IMR-90 (cell line): ENCODE measurements at regions not wholly inside any gene's neighbourhood (a gene's known extent, or its start where the extent isn't known, plus 50 kb on each side); places are given as distances from the start of the nearest gene placed in this dataset.

Source experiments
- ATAC-seq: fragments of 200-7000 bp; cut with Tn5 transposase; 2 replicates; pipeline ENCODE4 v1.9.1; 2020; ENCODE audit warnings: low read depth, mild to moderate bottlenecking, moderate library complexity
- BruUV-seq: library from RNA; stranded (reverse); fragments of 400-500 nt; replicated peaks from 2 replicates; lab custom pipeline; 2021; lab: Mats Ljungman, UMichigan
- CTCF ChIA-PET: fragments of 300-600 bp; formaldehyde crosslinking; extraction: SDS; loops from one replicate; lab custom pipeline; 2021; ENCODE audit warnings: antibody characterized with exemption; lab: Yijun Ruan, JAX
- POLR2A ChIA-PET: fragments of 300-600 bp; sonication (Branson Sonifier 250); formaldehyde crosslinking; loops from one replicate; lab custom pipeline; 2022; ENCODE audit warnings: antibody characterized with exemption; ENCODE audit not compliant: unreplicated experiment; lab: Charles Lee
- DNase-seq: peaks from one replicate; pipeline ENCODE4 v3.0.0; 2013
- H2AFZ ChIP-seq: replicated peaks from 2 replicates; pipeline ENCODE3; 2013; ENCODE audit warnings: low read length, mild to moderate bottlenecking; ENCODE audit not compliant: poor library complexity
- H2AK5ac ChIP-seq: 2 replicates; pipeline ENCODE4 v1.6.1; 2013; ENCODE audit warnings: low read depth, low read length, inconsistent platforms
- H2AK9ac ChIP-seq: replicated peaks from 2 replicates; pipeline ENCODE3; 2013; ENCODE audit warnings: mild to moderate bottlenecking, low read depth, low read length, moderate library complexity; ENCODE audit not compliant: poor library complexity
- H2BK120ac ChIP-seq: 2 replicates; pipeline ENCODE4 v1.6.1; 2013; ENCODE audit warnings: low read depth, low read length, inconsistent platforms
- H2BK15ac ChIP-seq: 3 replicates; pipeline ENCODE4 v1.6.1; 2013; ENCODE audit warnings: low read depth, low read length, inconsistent platforms
- H2BK20ac ChIP-seq: 2 replicates; pipeline ENCODE4 v1.6.1; 2013; ENCODE audit warnings: low read depth, mild to moderate bottlenecking, inconsistent platforms, low read length, moderate library complexity
- H2BK5ac ChIP-seq: 2 replicates; pipeline ENCODE4 v1.6.1; 2013; ENCODE audit warnings: mild to moderate bottlenecking, low read depth, low read length, inconsistent platforms; ENCODE audit not compliant: poor library complexity, severe bottlenecking
- H3K14ac ChIP-seq: replicated peaks from 2 replicates; pipeline ENCODE4 v1.6.1; 2013; ENCODE audit warnings: low read depth, low read length, inconsistent platforms
- H3K18ac ChIP-seq: 2 replicates; pipeline ENCODE4 v1.6.1; 2013; ENCODE audit warnings: low read depth, low read length, control low read depth
- H3K23ac ChIP-seq: 2 replicates; pipeline ENCODE4 v1.6.1; 2013; ENCODE audit warnings: low read depth, low read length, inconsistent platforms
- H3K27ac ChIP-seq: 2 replicates; pipeline ENCODE4 v1.5.1; 2013; ENCODE audit warnings: mild to moderate bottlenecking, control low read depth, low read length; ENCODE audit not compliant: insufficient read depth
- H3K27me3 ChIP-seq: 2 replicates; pipeline ENCODE4 v1.6.1; 2013; ENCODE audit warnings: low read length; ENCODE audit not compliant: control insufficient read depth, insufficient read depth
- H3K36me3 ChIP-seq: 2 replicates; pipeline ENCODE4 v1.6.1; 2013; ENCODE audit warnings: low read length, mixed read lengths; ENCODE audit not compliant: control insufficient read depth, insufficient read depth
- H3K4ac ChIP-seq: 2 replicates; pipeline ENCODE4 v1.6.1; 2013; ENCODE audit warnings: low read depth, low read length, inconsistent platforms
- H3K4me1 ChIP-seq: 2 replicates; pipeline ENCODE4 v1.6.1; 2013; ENCODE audit warnings: low read length, mixed read lengths; ENCODE audit not compliant: control insufficient read depth, insufficient read depth
- H3K4me2 ChIP-seq: 2 replicates; pipeline ENCODE4 v1.6.1; 2013; ENCODE audit warnings: low read depth, mild to moderate bottlenecking, control low read depth, low read length, moderate library complexity
- H3K4me3 ChIP-seq: 2 replicates; pipeline ENCODE4 v1.5.1; 2013; ENCODE audit warnings: low read depth, mild to moderate bottlenecking, control low read depth, low read length, moderate library complexity; ENCODE audit not compliant: insufficient read depth
- H3K56ac ChIP-seq: 2 replicates; pipeline ENCODE4 v1.6.1; 2013; ENCODE audit warnings: low read length, inconsistent platforms; ENCODE audit not compliant: insufficient read depth; ENCODE audit errors: extremely low read depth
- H3K79me1 ChIP-seq, 2 experiments: 2 replicates each; pipeline ENCODE4 v1.6.1; 2013; ENCODE audit warnings: low read length in 2 of 2, inconsistent platforms in 1 of 2, low read depth in 1 of 2
- H3K9ac ChIP-seq: 2 replicates; pipeline ENCODE4 v1.6.1; 2013; ENCODE audit warnings: low read depth, low read length, control low read depth
- H3K9me1 ChIP-seq: 2 replicates; pipeline ENCODE4 v1.6.1; 2013; ENCODE audit warnings: low read length, inconsistent platforms; ENCODE audit not compliant: insufficient read depth
- H3K9me3 ChIP-seq: 2 replicates; pipeline ENCODE4 v1.6.1; 2013; ENCODE audit warnings: low read length; ENCODE audit not compliant: control insufficient read depth, insufficient read depth
- H4K20me1 ChIP-seq: 2 replicates; pipeline ENCODE4 v1.6.1; 2013; ENCODE audit warnings: low read length, inconsistent platforms; ENCODE audit not compliant: insufficient read depth
- H4K5ac ChIP-seq: 2 replicates; pipeline ENCODE4 v1.6.1; 2013; ENCODE audit warnings: mild to moderate bottlenecking, low read depth, low read length, control low read depth
- H4K8ac ChIP-seq, 2 experiments: 2 replicates each; pipeline ENCODE4 v1.6.1; 2013; ENCODE audit warnings: low read depth in 2 of 2, low read length in 2 of 2, control low read depth in 1 of 2, inconsistent platforms in 1 of 2
- H4K91ac ChIP-seq: 2 replicates; pipeline ENCODE4 v1.6.1; 2013; ENCODE audit warnings: low read depth, low read length, inconsistent platforms; ENCODE audit not compliant: insufficient read depth
- BHLHE40 ChIP-seq: fragments of 150-350 bp; IDR thresholded peaks from 2 replicates; pipeline ENCODE4 v1.6.1; 2016; ENCODE audit warnings: mild to moderate bottlenecking, low read depth, low read length
- CEBPB ChIP-seq: IDR thresholded peaks from 2 replicates; pipeline ENCODE4 v1.6.1; 2012; ENCODE audit warnings: low read depth, low read length, improper control_type of control experiment
- CHD1 ChIP-seq: IDR thresholded peaks from 2 replicates; pipeline ENCODE4 v1.6.1; 2012; ENCODE audit warnings: low read depth, low read length, improper control_type of control experiment
- FOS ChIP-seq: fragments of 150-350 bp; IDR thresholded peaks from 2 replicates; pipeline ENCODE4 v1.6.1; 2016; ENCODE audit warnings: low read depth, low read length
- MAFK ChIP-seq: IDR thresholded peaks from 2 replicates; pipeline ENCODE4 v1.6.1; 2012; ENCODE audit warnings: low read depth, low read length, improper control_type of control experiment
- MAZ ChIP-seq: IDR thresholded peaks from 2 replicates; pipeline ENCODE4 v1.6.1; 2012; ENCODE audit warnings: low read depth, mild to moderate bottlenecking, low read length, improper control_type of control experiment, moderate library complexity, borderline replicate concordance
- MXI1 ChIP-seq: IDR thresholded peaks from 2 replicates; pipeline ENCODE4 v1.6.1; 2012; ENCODE audit warnings: low read depth, mild to moderate bottlenecking, low read length, moderate library complexity, borderline replicate concordance
- NFE2L2 ChIP-seq: fragments of 150-350 bp; IDR thresholded peaks from 2 replicates; pipeline ENCODE4 v1.6.1; 2016; ENCODE audit warnings: low read depth, mild to moderate bottlenecking, low read length
- POLR2A ChIP-seq: IDR thresholded peaks from 2 replicates; pipeline ENCODE4 v1.6.1; 2012; ENCODE audit warnings: mild to moderate bottlenecking, low read depth, low read length
- RAD21 ChIP-seq: IDR thresholded peaks from 2 replicates; pipeline ENCODE4 v1.6.1; 2012; ENCODE audit warnings: low read length, improper control_type of control experiment
- RCOR1 ChIP-seq: IDR thresholded peaks from 2 replicates; pipeline ENCODE4 v1.6.1; 2012; ENCODE audit warnings: mild to moderate bottlenecking, low read length, improper control_type of control experiment; ENCODE audit not compliant: insufficient replicate concordance
- RFX5 ChIP-seq: IDR thresholded peaks from 2 replicates; pipeline ENCODE4 v1.8.0; 2012; ENCODE audit warnings: low read depth, mild to moderate bottlenecking, low read length, moderate library complexity
- SMC3 ChIP-seq: fragments of 150-350 bp; IDR thresholded peaks from 2 replicates; pipeline ENCODE4 v1.6.1; 2016; ENCODE audit warnings: low read depth, mild to moderate bottlenecking, antibody characterized with exemption, low read length, moderate library complexity
- WGBS, 2 experiments: methylation state at CpG; one replicate each; pipeline versions ENCODE4 v1.1.5 to v1.1.7; 2013; ENCODE audit warnings: missing lambda C conversion rate in 2 of 2; ENCODE audit not compliant: insufficient read length in 1 of 2; ENCODE audit errors: extremely low coverage in 2 of 2; 5-methylcytosine and 5-hydroxymethylcytosine counted together
- dilution Hi-C: fragments of 300-500 bp; cut with HindIII; formaldehyde crosslinking; loops from one replicate; pipeline ENCODE4 v1.14.3; 2018; ENCODE audit warnings: low sequenced_read_pairs; ENCODE audit not compliant: unreplicated experiment
- in situ Hi-C: fragments of 300-500 bp; cut with MboI; formaldehyde crosslinking; loops from 3 replicates; pipeline ENCODE4 v1.14.3; 2019; ENCODE audit warnings: low sequenced_read_pairs, inconsistent platforms, mixed read lengths
- intact Hi-C: fragments of 100-400 bp; cut with micrococcal nuclease; formaldehyde crosslinking; loops from 2 replicates; pipeline ENCODE4 v1.10.0; 2022
- TF ChIP-seq, protein P1 (sequence below): conservative IDR thresholded peaks from 2 replicates; pipeline ENCODE4 v1.5.1; 2012; ENCODE audit warnings: mild to moderate bottlenecking, low read depth, low read length, improper control_type of control experiment
- TF ChIP-seq, protein P2 (sequence below): fragments of 150-350 bp; IDR thresholded peaks from 2 replicates; pipeline ENCODE4 v1.6.1; 2017; ENCODE audit warnings: mild to moderate bottlenecking, antibody characterized with exemption, low read length, low read depth
- TF ChIP-seq, protein P3 (sequence below): fragments of 150-350 bp; IDR thresholded peaks from 2 replicates; pipeline ENCODE4 v1.6.1; 2016; ENCODE audit warnings: low read depth, mild to moderate bottlenecking, low read length, moderate library complexity, borderline replicate concordance

DNA sequence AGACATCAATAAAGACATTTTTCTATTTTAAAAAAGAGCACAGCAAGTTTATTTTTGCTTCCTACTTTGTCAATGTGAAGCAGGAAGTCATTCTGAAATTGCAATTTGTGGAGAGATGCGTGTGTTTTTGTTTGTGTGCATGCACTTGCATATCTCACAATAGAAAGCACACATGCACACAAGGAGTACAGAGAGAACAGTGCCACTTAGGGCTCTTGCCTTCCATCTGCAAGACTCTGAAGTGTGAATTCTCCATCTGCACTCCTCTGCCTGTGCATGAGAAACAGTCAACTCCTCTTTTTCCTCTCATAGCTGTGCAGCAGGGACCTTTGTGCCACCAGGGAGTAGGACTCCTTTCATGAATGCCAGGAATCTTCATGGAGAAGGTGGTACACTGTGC lies 316.3 kb upstream of the CNR1 start:
- WGBS, 2 experiments = no CpG with 5 or more reads among the region's 1 CpG
- Histone ChIP-seq H2BK20ac (no peak overlapping the region), H2AK9ac (no peak overlapping the region), H2BK5ac (no peak overlapping the region), H3K79me1 (no peaks in the 10 kb centered on the region), H2BK15ac (no peak overlapping the region), H4K5ac (no peak overlapping the region), H3K27ac (no peak overlapping the region), H3K4me2 (no peak overlapping the region), H3K4ac (no peak overlapping the region), H3K27me3 (no peaks in the 10 kb centered on the region), H4K8ac (no peak overlapping the region), H3K9ac (no peak overlapping the region), H3K4me1 (no peaks in the 10 kb centered on the region), H3K9me3 (peaks cover 8% of the 10 kb centered on the region; the same call in 1 of the 2 replicates), H3K14ac (no peak overlapping the region), H2BK120ac (no peak overlapping the region), H3K9me1 (no peaks in the 10 kb centered on the region), H3K23ac (no peak overlapping the region), H4K20me1 (no peaks in the 10 kb centered on the region), H3K4me3 (no peak overlapping the region), H4K91ac (no peak overlapping the region), H3K56ac (no peak overlapping the region), H3K18ac (no peak overlapping the region), H2AK5ac (no peak overlapping the region), H2AFZ (no peak overlapping the region), H3K36me3 (no peaks in the 10 kb centered on the region)
- ChIA-PET POLR2A (no interaction called here), CTCF (no interaction called here)
- in situ Hi-C loops (no loop called here), dilution Hi-C loops (no loop called here), intact Hi-C loops (no loop called here)
- ATAC-seq (no peak), DNase-seq (no peak)
- TF ChIP-seq CEBPB (no peak), RFX5 (no peak), RCOR1 (no peak), NFE2L2 (no peak), POLR2A (no peak), FOS (no peak), RAD21 (no peak), MAFK (no peak), CHD1 (no peak), BHLHE40 (no peak), SMC3 (no peak), MXI1 (no peak), MAZ (no peak)
- TF ChIP-seq, protein P1, sequence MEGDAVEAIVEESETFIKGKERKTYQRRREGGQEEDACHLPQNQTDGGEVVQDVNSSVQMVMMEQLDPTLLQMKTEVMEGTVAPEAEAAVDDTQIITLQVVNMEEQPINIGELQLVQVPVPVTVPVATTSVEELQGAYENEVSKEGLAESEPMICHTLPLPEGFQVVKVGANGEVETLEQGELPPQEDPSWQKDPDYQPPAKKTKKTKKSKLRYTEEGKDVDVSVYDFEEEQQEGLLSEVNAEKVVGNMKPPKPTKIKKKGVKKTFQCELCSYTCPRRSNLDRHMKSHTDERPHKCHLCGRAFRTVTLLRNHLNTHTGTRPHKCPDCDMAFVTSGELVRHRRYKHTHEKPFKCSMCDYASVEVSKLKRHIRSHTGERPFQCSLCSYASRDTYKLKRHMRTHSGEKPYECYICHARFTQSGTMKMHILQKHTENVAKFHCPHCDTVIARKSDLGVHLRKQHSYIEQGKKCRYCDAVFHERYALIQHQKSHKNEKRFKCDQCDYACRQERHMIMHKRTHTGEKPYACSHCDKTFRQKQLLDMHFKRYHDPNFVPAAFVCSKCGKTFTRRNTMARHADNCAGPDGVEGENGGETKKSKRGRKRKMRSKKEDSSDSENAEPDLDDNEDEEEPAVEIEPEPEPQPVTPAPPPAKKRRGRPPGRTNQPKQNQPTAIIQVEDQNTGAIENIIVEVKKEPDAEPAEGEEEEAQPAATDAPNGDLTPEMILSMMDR = no peak
- TF ChIP-seq, protein P2, sequence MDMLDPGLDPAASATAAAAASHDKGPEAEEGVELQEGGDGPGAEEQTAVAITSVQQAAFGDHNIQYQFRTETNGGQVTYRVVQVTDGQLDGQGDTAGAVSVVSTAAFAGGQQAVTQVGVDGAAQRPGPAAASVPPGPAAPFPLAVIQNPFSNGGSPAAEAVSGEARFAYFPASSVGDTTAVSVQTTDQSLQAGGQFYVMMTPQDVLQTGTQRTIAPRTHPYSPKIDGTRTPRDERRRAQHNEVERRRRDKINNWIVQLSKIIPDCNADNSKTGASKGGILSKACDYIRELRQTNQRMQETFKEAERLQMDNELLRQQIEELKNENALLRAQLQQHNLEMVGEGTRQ = no peak
- TF ChIP-seq, protein P3, sequence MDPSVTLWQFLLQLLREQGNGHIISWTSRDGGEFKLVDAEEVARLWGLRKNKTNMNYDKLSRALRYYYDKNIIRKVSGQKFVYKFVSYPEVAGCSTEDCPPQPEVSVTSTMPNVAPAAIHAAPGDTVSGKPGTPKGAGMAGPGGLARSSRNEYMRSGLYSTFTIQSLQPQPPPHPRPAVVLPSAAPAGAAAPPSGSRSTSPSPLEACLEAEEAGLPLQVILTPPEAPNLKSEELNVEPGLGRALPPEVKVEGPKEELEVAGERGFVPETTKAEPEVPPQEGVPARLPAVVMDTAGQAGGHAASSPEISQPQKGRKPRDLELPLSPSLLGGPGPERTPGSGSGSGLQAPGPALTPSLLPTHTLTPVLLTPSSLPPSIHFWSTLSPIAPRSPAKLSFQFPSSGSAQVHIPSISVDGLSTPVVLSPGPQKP = no peak
- no TSS peak for BruUV-seq
